SH-SY5Y (cell line): ENCODE measurements at regions not wholly inside any gene's neighbourhood (a gene's known extent, or its start where the extent isn't known, plus 50 kb on each side); places are given as distances from the start of the nearest gene placed in this dataset.

Source experiments
- GATA2 ChIP-seq: IDR thresholded peaks from 2 replicates; pipeline ENCODE4 v1.6.1; 2011; ENCODE audit warnings: mild to moderate bottlenecking, low read depth, low read length
- GATA3 ChIP-seq: IDR thresholded peaks from 2 replicates; pipeline ENCODE4 v1.6.1; 2011; ENCODE audit warnings: low read depth, mild to moderate bottlenecking, low read length, moderate library complexity

GRCh38 chr3:177286034-177286433, 88.8 kb upstream of the TBL1XR1 start:
- TF ChIP-seq GATA2 = no peak
- no peak for TF ChIP-seq GATA3
